ENCODE measurements at regions not wholly inside any gene's neighbourhood (a gene's known extent, or its start where the extent isn't known, plus 50 kb on each side); places are given as distances from the start of the nearest gene placed in this dataset.

GRCh38 chr7:10592604-10593003 is 381.1 kb upstream of the PHF14 start:
- TF ChIP-seq REST (IDR thresholded peaks at IDR 0.05; ENCODE audit: insufficient read depth in 1 of 2, low read depth in 2 of 2, low read length in 2 of 2): no peak
- TF ChIP-seq SIN3A (IDR thresholded peaks at IDR 0.05; ENCODE audit: borderline replicate concordance, insufficient read depth, low read length): no peak
- no peak for TF ChIP-seq TAF1 (IDR thresholded peaks at IDR 0.05; ENCODE audit: borderline replicate concordance, insufficient read depth, low read length)
- TF ChIP-seq POLR2AphosphoS5 (IDR thresholded peaks at IDR 0.05; ENCODE audit: low read depth, low read length): no peak
- TF ChIP-seq FOXP2 (optimal IDR thresholded peaks at IDR 0.05; ENCODE audit: borderline replicate concordance, extremely low read depth, extremely low read length, insufficient read depth): no peak

Data from PFSK-1 (cell line).